Mammary epithelial cell (primary cell): ENCODE measurements at regions not wholly inside any gene's neighbourhood (a gene's known extent, or its start where the extent isn't known, plus 50 kb on each side); places are given as distances from the start of the nearest gene placed in this dataset.

Experiments
- EZH2 ChIP-seq: IDR thresholded peaks from 2 replicates; pipeline ENCODE4 v1.6.1; 2012; ENCODE audit warnings: low read length, inconsistent platforms, borderline replicate concordance
- TF ChIP-seq, protein P1 (sequence below), 2 donors: IDR thresholded peaks in 1 of 2; conservative IDR thresholded peaks in 1 of 2; 2 replicates each; pipeline ENCODE4 v1.5.1; 2011 to 2012; ENCODE audit warnings: inconsistent platforms in 2 of 2, low read length in 2 of 2, mild to moderate bottlenecking in 2 of 2, control low read depth in 1 of 2, low read depth in 1 of 2; ENCODE audit not compliant: insufficient read depth in 1 of 2; ENCODE audit errors: extremely low read depth in 1 of 2

- TF ChIP-seq, protein P1, sequence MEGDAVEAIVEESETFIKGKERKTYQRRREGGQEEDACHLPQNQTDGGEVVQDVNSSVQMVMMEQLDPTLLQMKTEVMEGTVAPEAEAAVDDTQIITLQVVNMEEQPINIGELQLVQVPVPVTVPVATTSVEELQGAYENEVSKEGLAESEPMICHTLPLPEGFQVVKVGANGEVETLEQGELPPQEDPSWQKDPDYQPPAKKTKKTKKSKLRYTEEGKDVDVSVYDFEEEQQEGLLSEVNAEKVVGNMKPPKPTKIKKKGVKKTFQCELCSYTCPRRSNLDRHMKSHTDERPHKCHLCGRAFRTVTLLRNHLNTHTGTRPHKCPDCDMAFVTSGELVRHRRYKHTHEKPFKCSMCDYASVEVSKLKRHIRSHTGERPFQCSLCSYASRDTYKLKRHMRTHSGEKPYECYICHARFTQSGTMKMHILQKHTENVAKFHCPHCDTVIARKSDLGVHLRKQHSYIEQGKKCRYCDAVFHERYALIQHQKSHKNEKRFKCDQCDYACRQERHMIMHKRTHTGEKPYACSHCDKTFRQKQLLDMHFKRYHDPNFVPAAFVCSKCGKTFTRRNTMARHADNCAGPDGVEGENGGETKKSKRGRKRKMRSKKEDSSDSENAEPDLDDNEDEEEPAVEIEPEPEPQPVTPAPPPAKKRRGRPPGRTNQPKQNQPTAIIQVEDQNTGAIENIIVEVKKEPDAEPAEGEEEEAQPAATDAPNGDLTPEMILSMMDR (conservative IDR thresholded peaks at IDR 0.05 in 1 of 2, IDR thresholded peaks at IDR 0.05 in 1 of 2; ENCODE audit: extremely low read depth in 1 of 2, insufficient read depth in 1 of 2, low read depth in 1 of 2, low read length in 2 of 2) = no peak
- TF ChIP-seq EZH2 = no peak
Measured at GRCh38 chr3:31161889-31162288, 267.4 kb upstream of the GADL1 start.
